Ecto neural progenitor cell (in vitro differentiated cells): ENCODE measurements at regions not wholly inside any gene's neighbourhood (a gene's known extent, or its start where the extent isn't known, plus 50 kb on each side); places are given as distances from the start of the nearest gene placed in this dataset.
"Not testable (repeated sequence)": the region's sequence is repeated elsewhere in the genome, so short reads cannot be mapped to it uniquely, and the experiment has no call there.

Source experiments
- DNase-seq: peaks from one replicate; pipeline ENCODE4 v3.0.0-alpha.2; 2018; ENCODE audit warnings: low spot score

DNA sequence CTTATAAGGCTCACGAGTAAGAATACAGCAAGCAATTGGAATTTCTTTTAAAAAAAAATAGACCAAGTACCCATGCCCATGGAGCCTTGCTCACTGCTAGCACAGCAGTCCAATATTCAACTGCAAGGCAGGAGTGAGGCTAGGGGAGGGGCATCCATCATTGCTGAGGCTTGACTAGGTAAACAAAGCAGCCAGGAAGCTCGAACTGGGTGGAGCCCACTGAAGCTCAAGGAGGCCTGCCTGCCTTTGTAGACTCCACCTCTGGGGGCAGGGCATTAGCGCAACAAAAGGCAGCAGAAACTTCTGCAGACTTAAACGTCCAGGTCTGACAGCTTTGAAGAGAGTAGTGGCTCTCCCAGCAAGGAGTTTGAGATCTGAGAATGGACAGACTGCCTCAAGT is 84.0 kb upstream of the STEAP1 start:
- not testable (repeated sequence) for DNase-seq

DNA sequence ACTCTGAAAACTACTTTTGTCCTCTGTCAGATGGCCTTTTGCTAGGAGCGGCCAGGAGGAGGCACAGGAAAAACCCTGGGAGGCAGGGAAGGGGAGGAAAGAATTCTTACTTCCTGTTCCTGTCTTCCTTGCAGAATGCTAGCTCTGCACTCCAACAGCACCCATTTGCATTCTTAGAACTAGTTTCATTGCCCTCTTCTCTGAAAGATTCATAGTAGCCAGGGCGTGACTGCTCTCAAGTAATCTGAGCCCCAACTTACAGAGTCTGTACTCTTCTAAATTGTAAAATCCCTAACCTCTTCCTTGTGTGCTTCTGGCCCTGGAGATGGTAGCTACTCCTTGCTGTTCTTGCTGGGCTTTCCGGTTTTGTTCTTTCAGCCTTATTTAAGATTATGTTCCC is 75.3 kb upstream of the STEAP1 start:
- no peak for DNase-seq

DNA sequence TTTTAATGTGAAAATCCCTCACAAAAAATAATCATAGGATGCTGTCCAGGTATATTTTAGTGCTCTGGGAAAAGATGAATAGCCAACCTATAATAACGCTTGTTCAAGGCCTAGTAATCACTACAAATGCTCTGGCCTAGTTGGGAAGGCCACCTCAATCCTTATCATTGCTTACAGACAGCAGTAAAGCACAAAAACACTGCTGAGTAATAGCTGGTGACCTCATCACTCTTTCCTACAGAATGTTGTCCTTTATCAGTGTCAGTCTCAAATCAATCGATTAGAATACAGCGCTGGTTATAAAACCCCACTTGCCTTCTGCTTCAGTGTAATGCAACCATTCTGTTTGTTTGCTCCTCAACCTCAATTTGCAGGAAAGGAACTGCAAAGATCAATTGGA is 72.6 kb upstream of the STEAP1 start:
- DNase-seq = no peak

DNA sequence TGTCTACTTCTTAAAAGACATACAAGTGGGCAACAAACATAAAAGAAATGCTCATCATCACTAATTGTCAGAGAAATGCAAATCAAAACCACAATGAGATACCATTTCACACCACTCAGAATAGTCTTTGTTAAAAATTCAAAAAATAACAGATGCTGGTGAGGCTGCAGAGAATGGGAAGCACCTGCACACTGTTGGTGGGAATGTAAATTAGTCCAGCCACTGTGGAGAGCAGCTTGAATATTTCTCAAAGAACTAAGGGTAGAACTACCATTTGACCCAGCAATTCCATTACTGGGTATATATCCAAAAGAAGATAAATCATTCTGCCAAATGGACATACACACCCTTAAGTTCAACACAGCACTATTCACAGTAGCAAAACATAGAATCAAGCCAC is 61.8 kb upstream of the STEAP1 start:
- DNase-seq = no peak

DNA sequence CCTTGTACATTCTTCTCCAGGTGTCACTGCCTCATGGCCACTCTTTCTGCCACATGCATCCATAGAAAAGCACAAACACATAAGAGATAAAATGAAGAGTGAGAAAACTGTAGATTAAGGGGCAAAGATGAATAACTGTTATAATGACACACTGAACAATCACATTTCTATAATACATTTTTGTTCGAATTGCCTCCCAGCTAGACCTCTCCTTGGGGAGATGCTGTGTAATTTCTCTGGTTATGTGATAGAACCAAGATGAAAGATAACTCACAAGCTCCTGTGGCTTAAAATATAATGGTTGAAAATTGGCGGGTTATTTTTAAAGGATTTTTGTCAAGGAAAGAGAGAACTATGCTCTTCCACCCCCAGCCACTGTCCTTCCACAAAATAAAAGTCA is 60.2 kb upstream of the STEAP1 start:
- DNase-seq = no peak
